Bronchial epithelial cell (primary cell): ENCODE measurements at regions not wholly inside any gene's neighbourhood (a gene's known extent, or its start where the extent isn't known, plus 50 kb on each side); places are given as distances from the start of the nearest gene placed in this dataset.

Source experiments
- DNase-seq: peaks from one replicate; pipeline ENCODE4 v3.0.0-alpha.2; 2010; ENCODE audit warnings: low read depth
- FAIRE-seq: peaks from 2 replicates; lab custom pipeline; 2011; peaks lifted over from hg19 to GRCh38; lab: Jason Lieb, UNC
- H3K27me3 ChIP-seq: 2 replicates; pipeline ENCODE4 v1.5.1; 2011; ENCODE audit warnings: low read length; ENCODE audit not compliant: control insufficient read depth, insufficient read depth
- H3K36me3 ChIP-seq: 2 replicates; pipeline ENCODE4 v1.5.1; 2011; ENCODE audit warnings: low read length; ENCODE audit not compliant: control insufficient read depth, insufficient read depth
- H3K4me3 ChIP-seq: 2 replicates; pipeline ENCODE4 v1.5.1; 2011; ENCODE audit warnings: mild to moderate bottlenecking, low read depth, low read length, control low read depth
- TF ChIP-seq, protein P1 (sequence below): IDR thresholded peaks from 2 replicates; pipeline ENCODE4 v1.5.1; 2011; ENCODE audit warnings: mild to moderate bottlenecking, moderate library complexity, low read length, control low read depth, inconsistent platforms; ENCODE audit not compliant: insufficient read depth, severe bottlenecking

GRCh38 chr22:41040483-41040882 is 51.9 kb upstream of the EP300 start:
- FAIRE-seq, result no peak
- no peaks in the 10 kb centered on the region for H3K27me3 ChIP-seq
- no peak overlapping the region for H3K4me3 ChIP-seq
- H3K36me3 ChIP-seq, result no peaks in the 10 kb centered on the region
- TF ChIP-seq, protein P1, sequence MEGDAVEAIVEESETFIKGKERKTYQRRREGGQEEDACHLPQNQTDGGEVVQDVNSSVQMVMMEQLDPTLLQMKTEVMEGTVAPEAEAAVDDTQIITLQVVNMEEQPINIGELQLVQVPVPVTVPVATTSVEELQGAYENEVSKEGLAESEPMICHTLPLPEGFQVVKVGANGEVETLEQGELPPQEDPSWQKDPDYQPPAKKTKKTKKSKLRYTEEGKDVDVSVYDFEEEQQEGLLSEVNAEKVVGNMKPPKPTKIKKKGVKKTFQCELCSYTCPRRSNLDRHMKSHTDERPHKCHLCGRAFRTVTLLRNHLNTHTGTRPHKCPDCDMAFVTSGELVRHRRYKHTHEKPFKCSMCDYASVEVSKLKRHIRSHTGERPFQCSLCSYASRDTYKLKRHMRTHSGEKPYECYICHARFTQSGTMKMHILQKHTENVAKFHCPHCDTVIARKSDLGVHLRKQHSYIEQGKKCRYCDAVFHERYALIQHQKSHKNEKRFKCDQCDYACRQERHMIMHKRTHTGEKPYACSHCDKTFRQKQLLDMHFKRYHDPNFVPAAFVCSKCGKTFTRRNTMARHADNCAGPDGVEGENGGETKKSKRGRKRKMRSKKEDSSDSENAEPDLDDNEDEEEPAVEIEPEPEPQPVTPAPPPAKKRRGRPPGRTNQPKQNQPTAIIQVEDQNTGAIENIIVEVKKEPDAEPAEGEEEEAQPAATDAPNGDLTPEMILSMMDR, result no peak
- DNase-seq, result no peak

DNA sequence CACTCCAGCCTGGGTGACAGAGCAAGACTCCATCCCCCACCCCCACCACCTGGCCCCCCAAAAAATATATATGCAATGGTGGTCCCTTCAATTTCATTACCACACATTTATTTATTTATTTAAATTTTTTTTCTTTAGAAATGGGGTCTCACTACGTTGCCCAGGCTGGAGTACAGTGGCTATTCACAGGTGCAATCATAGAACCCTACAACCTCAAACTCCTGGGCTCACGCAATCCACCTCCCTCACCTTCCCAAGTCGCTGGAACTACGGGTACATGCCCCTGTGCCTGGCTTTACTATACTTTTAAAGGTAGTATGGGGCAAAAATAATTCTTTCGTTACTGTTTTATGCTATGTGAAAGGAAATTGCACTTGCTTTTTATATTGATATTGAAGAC is 50.9 kb upstream of the EP300 start:
- no peaks in the 10 kb centered on the region for H3K27me3 ChIP-seq
- H3K36me3 ChIP-seq, result no peaks in the 10 kb centered on the region
- DNase-seq (no peak), FAIRE-seq (no peak)
- H3K4me3 ChIP-seq, result no peak overlapping the region
- TF ChIP-seq, protein P1, result no peak
